HL-60 (cell line): ENCODE measurements at regions not wholly inside any gene's neighbourhood (a gene's known extent, or its start where the extent isn't known, plus 50 kb on each side); places are given as distances from the start of the nearest gene placed in this dataset.

Source experiments
- DNase-seq, 2 experiments: peaks; one replicate each; pipeline ENCODE4 v3.0.0-alpha.2; 2010 to 2020; ENCODE audit warnings: low read depth in 1 of 2, low spot score in 1 of 2
- H3K27ac ChIP-seq: fragments of 250-450 bp; sonication (Bioruptor Pico); replicated peaks from 2 replicates; pipeline ENCODE4 v1.5.1; 2020; ENCODE audit warnings: mild to moderate bottlenecking, moderate library complexity
- H3K27me3 ChIP-seq: fragments of 250-450 bp; sonication (Bioruptor Pico); 2 replicates; pipeline ENCODE4 v1.5.1; 2021; ENCODE audit warnings: mild to moderate bottlenecking, moderate library complexity; ENCODE audit not compliant: insufficient read depth, poor library complexity, severe bottlenecking
- H3K4me3 ChIP-seq: replicated peaks from 2 replicates; pipeline ENCODE4 v1.5.1; 2011; ENCODE audit warnings: mild to moderate bottlenecking, control low read depth, low read length; ENCODE audit not compliant: insufficient read depth
- CTCF ChIP-seq: IDR thresholded peaks from one replicate; pipeline ENCODE4 v1.5.1; 2011; ENCODE audit warnings: low read length, control low read depth, inconsistent platforms; ENCODE audit not compliant: insufficient read depth
- GABPA ChIP-seq: IDR thresholded peaks from 2 replicates; pipeline ENCODE4 v1.6.1; 2012; ENCODE audit warnings: low read depth
- POLR2AphosphoS5 ChIP-seq: IDR thresholded peaks from 2 replicates; pipeline ENCODE4 v1.6.1; 2012; ENCODE audit warnings: low read depth
- REST ChIP-seq: IDR thresholded peaks from 2 replicates; pipeline ENCODE4 v1.6.1; 2012; ENCODE audit warnings: low read depth; ENCODE audit not compliant: insufficient replicate concordance
- SPI1 ChIP-seq: IDR thresholded peaks from 2 replicates; pipeline ENCODE4 v1.6.1; 2012; ENCODE audit warnings: low read depth, mild to moderate bottlenecking, borderline replicate concordance

DNA sequence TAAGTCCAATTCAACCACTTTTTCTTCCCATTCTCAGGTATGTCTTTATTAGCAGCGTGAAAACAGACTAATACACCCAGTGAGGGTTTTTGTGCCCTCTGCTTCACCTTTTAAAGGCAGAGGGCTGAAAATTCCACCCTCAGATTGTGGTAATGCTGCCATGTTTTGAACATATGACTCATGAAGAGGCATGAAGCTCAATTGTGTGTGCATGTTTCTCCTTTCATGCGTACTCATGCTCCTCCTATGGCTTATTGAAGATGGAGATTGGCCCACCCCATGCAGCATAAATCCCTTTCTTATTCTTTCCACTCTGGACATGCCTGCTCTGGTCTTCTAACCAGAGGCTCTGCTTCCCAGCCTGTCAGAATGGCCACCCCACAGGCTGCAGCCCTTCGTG lies 168.0 kb upstream of the PRKCQ start:
- no peak for DNase-seq
- TF ChIP-seq POLR2AphosphoS5, result no peak
- TF ChIP-seq CTCF, result no peak
- TF ChIP-seq GABPA, result no peak
- TF ChIP-seq REST, result no peak
- no peak for TF ChIP-seq SPI1
- H3K27ac ChIP-seq, result no peak overlapping the region
- no peaks in the 10 kb centered on the region for H3K27me3 ChIP-seq
- no peak overlapping the region for H3K4me3 ChIP-seq

DNA sequence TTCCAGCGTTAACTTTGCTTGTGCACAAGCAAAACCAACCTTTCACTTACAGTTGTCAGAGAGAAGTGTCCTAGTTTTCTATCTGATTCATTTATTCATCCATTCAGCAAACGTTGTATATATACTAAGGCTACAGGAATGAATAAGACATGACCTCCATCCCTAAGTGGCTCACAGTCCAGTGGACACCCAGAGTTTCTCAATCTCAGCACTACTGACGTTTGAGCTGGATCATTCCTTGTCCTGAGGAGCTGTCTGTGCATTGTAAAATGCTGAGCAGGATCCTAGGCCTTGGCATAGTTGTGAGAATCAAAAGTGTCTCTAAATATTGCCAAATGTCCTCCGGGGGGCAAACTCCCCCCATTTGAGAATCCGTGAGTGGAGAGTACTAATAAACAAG lies 166.7 kb upstream of the PRKCQ start:
- no peaks in the 10 kb centered on the region for H3K27me3 ChIP-seq
- TF ChIP-seq POLR2AphosphoS5, result no peak
- no peak for TF ChIP-seq CTCF
- TF ChIP-seq SPI1, result no peak
- TF ChIP-seq REST, result no peak
- TF ChIP-seq GABPA, result no peak
- no peak for DNase-seq
- no peak overlapping the region for H3K4me3 ChIP-seq
- no peak overlapping the region for H3K27ac ChIP-seq

GRCh38 chr10:6743291-6743849 lies 163.3 kb upstream of the PRKCQ start:
- TF ChIP-seq REST (no peak), GABPA (no peak), CTCF (no peak), POLR2AphosphoS5 (no peak), SPI1 (no peak)
- H3K27ac ChIP-seq, result no peak overlapping the region
- H3K4me3 ChIP-seq, result no peak overlapping the region
- no peaks in the 10 kb centered on the region for H3K27me3 ChIP-seq
- DNase-seq, result no peak
